ENCODE measurements at regions not wholly inside any gene's neighbourhood (a gene's known extent, or its start where the extent isn't known, plus 50 kb on each side); places are given as distances from the start of the nearest gene placed in this dataset.
A peak's percentile ranks its signal among the peaks of the same experiment; 100 is the strongest.

GRCh38 chr1:59126366-59126765 is 170.5 kb upstream of the FGGY start:
- no peak for DNase-seq
- intact Hi-C loops (cut with DNase I) = no loop called here
- ATAC-seq (ENCODE audit: poor library complexity) = no peak

DNA sequence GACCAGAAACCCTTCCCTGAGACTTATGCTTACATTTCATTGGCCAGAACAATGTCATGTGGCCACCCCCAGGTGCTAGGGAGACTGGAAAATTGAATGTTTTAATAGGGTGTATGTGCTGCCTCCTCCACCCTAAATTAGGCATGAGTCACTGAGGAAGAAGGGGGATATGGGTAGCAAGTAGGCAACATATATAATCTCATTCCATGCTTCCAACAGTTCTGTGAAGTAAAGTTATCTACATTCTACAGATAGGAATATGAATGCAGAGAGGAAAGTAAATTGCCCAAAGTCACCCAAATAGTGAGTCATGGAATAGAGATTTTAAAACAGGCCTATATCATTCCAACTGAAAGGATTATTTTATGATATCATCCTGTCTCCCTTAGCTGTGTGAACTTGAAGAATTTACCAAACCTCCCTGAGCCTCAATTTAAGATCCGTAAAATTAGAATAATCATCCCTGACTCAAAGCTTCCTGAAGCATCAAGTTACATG is 168.6 kb upstream of the FGGY start:
- no peak for ATAC-seq (ENCODE audit: poor library complexity)
- intact Hi-C loops (cut with DNase I) = no loop called here
- no peak for DNase-seq

- DNase-seq (no peak), ATAC-seq (ENCODE audit: poor library complexity) (no peak)
- intact Hi-C loops (cut with DNase I) = no loop called here
These were observed 168.1 kb upstream of the FGGY start for GRCh38 chr1:59128784-59129227.

DNA sequence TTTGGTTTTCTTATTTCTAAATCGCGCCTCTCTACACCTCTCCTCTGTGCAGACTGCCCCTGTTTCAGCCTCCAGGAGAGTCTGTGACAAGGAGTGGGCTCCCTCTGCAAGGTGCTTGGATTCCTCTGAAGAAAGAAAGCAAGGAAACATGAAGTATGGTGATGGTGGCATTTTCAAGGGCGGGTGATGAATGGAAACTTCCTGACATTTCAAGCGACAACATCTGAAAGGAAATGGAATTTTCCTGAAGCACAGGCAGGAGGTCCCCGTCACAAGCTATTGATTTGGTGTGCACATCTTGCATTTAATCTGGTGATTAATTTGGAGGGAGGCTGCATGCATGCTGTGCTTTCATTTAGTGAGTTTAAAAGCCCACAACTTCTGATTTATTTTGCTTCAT is 164.6 kb upstream of the FGGY start:
- intact Hi-C loops (cut with DNase I) = no loop called here
- DNase-seq (no peak), ATAC-seq (ENCODE audit: poor library complexity) (no peak)

DNA sequence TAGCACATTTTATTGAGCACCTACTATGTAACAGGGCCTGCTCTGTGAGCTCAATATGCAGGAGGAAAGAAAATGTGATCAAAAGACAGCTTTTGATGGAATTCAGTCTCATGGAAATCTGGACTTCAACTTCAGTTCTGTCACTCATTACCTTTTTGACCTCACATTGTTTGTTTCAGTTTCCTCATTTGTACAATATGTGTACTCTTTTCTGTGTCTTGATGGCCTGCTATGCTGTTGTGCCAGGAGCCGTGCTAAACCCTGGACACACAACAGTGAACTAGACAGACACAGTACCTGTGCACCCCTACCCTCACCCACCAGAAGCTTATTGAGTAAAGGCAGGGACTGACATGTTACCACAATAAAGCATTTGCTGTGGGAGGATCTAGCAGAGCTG is 162.9 kb upstream of the FGGY start:
- intact Hi-C loops (cut with DNase I) = no loop called here
- no peak for ATAC-seq (ENCODE audit: poor library complexity)

GRCh38 chr1:59135761-59136255 is 161.1 kb upstream of the FGGY start:
- intact Hi-C loops (cut with DNase I) = no loop called here
- no peak for ATAC-seq (ENCODE audit: poor library complexity)

More for the DNA sequence above, 162.9 kb upstream of the FGGY start:
- no peak for DNase-seq

GRCh38 chr1:59136541-59137275 is 160.2 kb upstream of the FGGY start:
- ATAC-seq (ENCODE audit: poor library complexity) (no peak), DNase-seq (no peak)
- intact Hi-C loops (cut with DNase I) = no loop called here

More at GRCh38 chr1:59135761-59136255, 161.1 kb upstream of the FGGY start:
- no peak for DNase-seq

- DNase-seq (no peak), ATAC-seq (ENCODE audit: poor library complexity) (no peak)
- intact Hi-C loops (cut with DNase I) = no loop called here
These were observed 159.6 kb upstream of the FGGY start for GRCh38 chr1:59137276-59137615.

- DNase-seq (no peak), ATAC-seq (ENCODE audit: poor library complexity) (peak; percentile 15)
- intact Hi-C loops (cut with DNase I) = no loop called here
These were observed 158.9 kb upstream of the FGGY start for GRCh38 chr1:59137968-59138367.

DNA sequence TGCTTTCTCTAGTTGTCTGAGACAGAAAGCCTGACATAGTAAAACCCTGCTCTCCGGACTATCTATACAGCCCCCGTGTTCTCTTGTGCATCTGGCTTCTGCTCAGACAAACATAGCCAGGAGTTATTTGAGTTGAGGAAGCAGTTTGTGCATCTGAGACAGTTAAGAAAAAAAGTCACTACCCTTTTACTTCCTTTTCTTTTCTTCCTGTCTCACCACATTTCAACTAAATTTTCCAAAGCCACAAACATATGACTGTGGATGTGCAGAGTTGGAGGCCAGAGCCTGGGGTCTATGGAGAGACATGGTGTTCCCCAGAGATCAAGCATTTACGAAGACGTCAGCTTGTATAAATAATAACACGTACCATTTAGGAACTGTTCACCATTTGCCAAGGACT is 158.5 kb upstream of the FGGY start:
- intact Hi-C loops (cut with DNase I) = no loop called here
- no peak for ATAC-seq (ENCODE audit: poor library complexity)
- no peak for DNase-seq

DNA sequence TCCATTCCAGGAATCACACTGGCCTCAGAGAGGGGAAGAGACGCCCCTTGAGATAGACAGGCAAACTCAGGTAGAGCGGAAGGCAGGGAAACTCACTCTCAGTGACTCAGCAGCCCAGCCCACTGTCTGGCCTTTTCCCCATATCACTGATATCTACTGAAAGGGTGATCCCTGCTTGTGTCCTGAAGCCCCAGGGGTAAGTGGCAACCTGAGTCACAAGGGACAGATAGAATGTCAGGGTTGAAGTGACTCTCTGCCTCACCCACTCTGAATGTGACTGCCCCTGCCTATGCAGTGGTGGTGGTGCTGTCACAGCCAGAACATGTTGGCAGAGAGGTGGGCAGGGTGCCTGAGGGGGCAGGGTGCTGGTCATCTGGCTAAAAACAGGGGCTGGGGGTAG is 157.5 kb upstream of the FGGY start:
- DNase-seq (peak; percentile 52), ATAC-seq (ENCODE audit: poor library complexity) (peak; percentile 65)
- intact Hi-C loops (cut with DNase I) = no loop called here

DNA sequence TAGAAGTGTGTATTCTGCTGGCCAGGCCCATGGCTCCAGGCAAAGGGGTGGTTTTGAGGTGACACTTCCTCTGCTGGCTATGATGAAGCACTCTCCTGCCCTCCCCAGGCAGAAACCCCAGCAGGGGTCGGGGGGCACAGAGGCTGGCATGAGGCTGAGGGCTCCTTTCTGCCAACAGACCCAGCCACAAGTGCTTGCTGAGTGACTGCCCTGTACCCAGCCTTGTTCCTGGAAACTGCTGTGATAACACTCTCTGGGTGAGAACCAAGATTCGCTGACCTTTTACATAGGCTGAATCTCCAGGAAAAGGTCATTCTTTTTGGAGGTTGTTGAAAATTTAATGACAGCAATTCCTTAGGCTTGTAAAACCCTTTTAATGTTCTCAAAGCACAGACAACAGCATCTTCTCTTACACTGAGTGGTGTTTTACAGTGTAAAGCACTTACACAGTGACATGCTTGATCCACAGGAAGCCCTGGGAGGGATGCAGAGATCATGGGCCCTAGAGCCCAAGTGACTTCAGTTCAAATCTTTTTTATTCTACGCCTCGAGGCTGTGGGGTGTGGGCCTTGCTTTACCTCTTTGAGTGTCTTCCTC is 155.5 kb upstream of the FGGY start:
- DNase-seq (peak; percentile 70), ATAC-seq (ENCODE audit: poor library complexity) (peak; percentile 81)
- intact Hi-C loops (cut with DNase I) = loop anchor here (10.0 kb wide), 2 partner anchors 167 to 247 kb away; no protein-coding TSS in a partner anchor

- no peak for ATAC-seq (ENCODE audit: poor library complexity)
- intact Hi-C loops (cut with DNase I) = loop anchor here (10.0 kb wide), 2 partner anchors 168 to 248 kb away; no protein-coding TSS in a partner anchor
These were observed 154.4 kb upstream of the FGGY start for GRCh38 chr1:59142311-59143132.

DNA sequence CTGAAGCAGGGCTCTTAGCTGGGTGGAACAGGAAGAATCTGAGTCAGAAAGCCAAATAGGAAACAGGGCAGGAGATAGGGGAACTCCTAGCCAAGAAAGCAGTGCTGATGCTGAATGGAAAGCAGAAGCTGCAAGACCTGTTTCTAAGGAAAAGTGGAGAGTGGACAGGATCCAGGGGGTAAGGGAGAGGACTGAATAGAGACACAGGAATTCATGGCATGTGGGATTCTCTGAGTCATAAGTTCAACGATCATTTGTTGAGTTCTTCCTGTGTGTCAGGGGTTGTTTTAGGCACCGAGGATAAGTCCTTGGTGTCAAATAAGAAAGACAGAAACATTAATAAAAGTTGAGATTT is 153.8 kb upstream of the FGGY start:
- DNase-seq (no peak), ATAC-seq (ENCODE audit: poor library complexity) (no peak)
- intact Hi-C loops (cut with DNase I) = loop anchor here (10.0 kb wide), 2 partner anchors 168 to 248 kb away; no protein-coding TSS in a partner anchor

More at GRCh38 chr1:59142311-59143132, 154.4 kb upstream of the FGGY start:
- DNase-seq = no peak

GRCh38 chr1:59143811-59144210 is 153.1 kb upstream of the FGGY start:
- ATAC-seq (ENCODE audit: poor library complexity) (no peak), DNase-seq (no peak)
- intact Hi-C loops (cut with DNase I) = loop anchor here (10.0 kb wide), 2 partner anchors 169 to 249 kb away; no protein-coding TSS in a partner anchor

- ATAC-seq (ENCODE audit: poor library complexity) (no peak), DNase-seq (no peak)
- intact Hi-C loops (cut with DNase I) = loop anchor here (10.0 kb wide), 2 partner anchors 170 to 250 kb away; no protein-coding TSS in a partner anchor
These were observed 151.9 kb upstream of the FGGY start for GRCh38 chr1:59144959-59145358.

- no peak for ATAC-seq (ENCODE audit: poor library complexity)
- intact Hi-C loops (cut with DNase I) = loop anchor here (10.0 kb wide), 2 partner anchors 171 to 251 kb away; no protein-coding TSS in a partner anchor
- DNase-seq = no peak
These were observed 150.8 kb upstream of the FGGY start for GRCh38 chr1:59146056-59146455.

GRCh38 chr1:59146651-59147358 is 150.1 kb upstream of the FGGY start:
- ATAC-seq (ENCODE audit: poor library complexity) = peak; percentile 46
- DNase-seq = peak; percentile 73
- intact Hi-C loops (cut with DNase I) = loop anchor here (10.0 kb wide), 2 partner anchors 172 to 252 kb away; no protein-coding TSS in a partner anchor

Measured in Right ventricle myocardium superior (tissue), 1 donor.